HG03457 (cell line): ENCODE measurements at regions not wholly inside any gene's neighbourhood (a gene's known extent, or its start where the extent isn't known, plus 50 kb on each side); places are given as distances from the start of the nearest gene placed in this dataset.

Experiments
- ATAC-seq: cut with Tn5 transposase; IDR thresholded peaks from one replicate; pipeline ENCODE4 v1.9.1; 2021; ENCODE audit warnings: moderate number of reproducible peaks; ENCODE audit not compliant: unreplicated experiment

GRCh38 chr12:46437469-46437868 lies 64.9 kb upstream of the SLC38A2 start:
- ATAC-seq = no peak

- no peak for ATAC-seq
Observed at GRCh38 chr12:46436747-46437146, 64.2 kb upstream of the SLC38A2 start.

- ATAC-seq = no peak
Observed at GRCh38 chr12:46435625-46436024, 63.1 kb upstream of the SLC38A2 start.

- ATAC-seq = no peak
Observed at GRCh38 chr12:46435029-46435428, 62.5 kb upstream of the SLC38A2 start.

GRCh38 chr12:46433829-46434228 lies 61.3 kb upstream of the SLC38A2 start:
- no peak for ATAC-seq

- no peak for ATAC-seq
Observed at GRCh38 chr12:46432325-46432724, 59.8 kb upstream of the SLC38A2 start.

- no peak for ATAC-seq
Observed at GRCh38 chr12:46430340-46430948, 57.9 kb upstream of the SLC38A2 start.
